H9 (cell line): ENCODE measurements at regions not wholly inside any gene's neighbourhood (a gene's known extent, or its start where the extent isn't known, plus 50 kb on each side); places are given as distances from the start of the nearest gene placed in this dataset.

Source experiments
- DNase-seq: peaks from one replicate; pipeline ENCODE4 v3.0.0-alpha.2; 2017
- H2AFZ ChIP-seq: one replicate; pipeline ENCODE4 v1.6.1; 2013; ENCODE audit warnings: mild to moderate bottlenecking, low read length, control low read depth, moderate library complexity
- H2AK5ac ChIP-seq: 2 replicates; pipeline ENCODE4 v1.6.1; 2013; ENCODE audit warnings: low read length, control low read depth, mixed read lengths; ENCODE audit not compliant: insufficient read length
- H2BK120ac ChIP-seq: one replicate; pipeline ENCODE4 v1.6.1; 2013; ENCODE audit warnings: low read depth, mild to moderate bottlenecking, low read length, control low read depth, inconsistent platforms; ENCODE audit not compliant: poor library complexity, severe bottlenecking
- H2BK12ac ChIP-seq: 2 replicates; pipeline ENCODE4 v1.6.1; 2013; ENCODE audit warnings: low read length, control low read depth, mixed read lengths, low read depth; ENCODE audit not compliant: insufficient read length
- H2BK15ac ChIP-seq: 2 replicates; pipeline ENCODE4 v1.6.1; 2013; ENCODE audit warnings: low read depth, low read length, control low read depth
- H2BK20ac ChIP-seq: one replicate; pipeline ENCODE4 v1.6.1; 2013; ENCODE audit warnings: low read depth, mild to moderate bottlenecking, low read length, control low read depth, inconsistent platforms; ENCODE audit not compliant: poor library complexity, severe bottlenecking
- H2BK5ac ChIP-seq: 2 replicates; pipeline ENCODE4 v1.6.1; 2013; ENCODE audit warnings: low read length, control low read depth, mixed read lengths; ENCODE audit not compliant: insufficient read length
- H3K14ac ChIP-seq: 2 replicates; pipeline ENCODE4 v1.6.1; 2013; ENCODE audit warnings: low read length, control low read depth; ENCODE audit not compliant: insufficient read depth
- H3K18ac ChIP-seq: 2 replicates; pipeline ENCODE4 v1.6.1; 2013; ENCODE audit warnings: low read depth, mild to moderate bottlenecking, mixed read lengths, low read length, control low read depth; ENCODE audit not compliant: insufficient read length
- H3K23ac ChIP-seq: 2 replicates; pipeline ENCODE4 v1.6.1; 2013; ENCODE audit warnings: low read length, control low read depth, mixed read lengths, low read depth; ENCODE audit not compliant: insufficient read length
- H3K23me2 ChIP-seq: 2 replicates; pipeline ENCODE4 v1.6.1; 2013; ENCODE audit warnings: low read depth, mild to moderate bottlenecking, mixed read lengths, low read length, control low read depth; ENCODE audit not compliant: insufficient read length, poor library complexity, severe bottlenecking
- H3K27ac ChIP-seq: 2 replicates; pipeline ENCODE4 v1.5.1; 2013; ENCODE audit warnings: low read length, control low read depth, mixed read lengths, low read depth; ENCODE audit not compliant: insufficient read length
- H3K27me3 ChIP-seq: 2 replicates; pipeline ENCODE4 v1.6.1; 2013; ENCODE audit warnings: low read length, control low read depth, inconsistent platforms; ENCODE audit not compliant: insufficient read depth
- H3K4ac ChIP-seq: 2 replicates; pipeline ENCODE4 v1.6.1; 2013; ENCODE audit warnings: low read depth, mild to moderate bottlenecking, control low read depth, inconsistent platforms, low read length, moderate library complexity
- H3K4me1 ChIP-seq: 2 replicates; pipeline ENCODE4 v1.6.1; 2013; ENCODE audit warnings: low read length, control low read depth, inconsistent platforms; ENCODE audit not compliant: insufficient read depth
- H3K4me2 ChIP-seq: 2 replicates; pipeline ENCODE4 v1.6.1; 2013; ENCODE audit warnings: low read length, control low read depth, mixed read lengths; ENCODE audit not compliant: insufficient read length, insufficient read depth
- H3K56ac ChIP-seq: 2 replicates; pipeline ENCODE4 v1.6.1; 2013; ENCODE audit warnings: low read depth, mild to moderate bottlenecking, mixed read lengths, low read length, control low read depth; ENCODE audit not compliant: insufficient read length
- H3K79me1 ChIP-seq: 2 replicates; pipeline ENCODE4 v1.6.1; 2013; ENCODE audit warnings: low read depth, mild to moderate bottlenecking, moderate library complexity, low read length, control low read depth, inconsistent platforms; ENCODE audit not compliant: insufficient read depth, poor library complexity, severe bottlenecking
- H3K79me2 ChIP-seq: 2 replicates; pipeline ENCODE4 v1.6.1; 2013; ENCODE audit warnings: low read length, control low read depth, inconsistent platforms; ENCODE audit not compliant: insufficient read depth
- H3K9ac ChIP-seq: 2 replicates; pipeline ENCODE4 v1.6.1; 2013; ENCODE audit warnings: low read length, control low read depth, mixed read lengths; ENCODE audit not compliant: insufficient read length; ENCODE audit errors: extremely low read depth
- H3K9me3 ChIP-seq: one replicate; pipeline ENCODE4 v1.6.1; 2013; ENCODE audit warnings: low read depth, low read length, inconsistent platforms; ENCODE audit not compliant: control insufficient read depth
- H3T11ph ChIP-seq: one replicate; pipeline ENCODE4 v1.6.1; 2013; ENCODE audit warnings: mild to moderate bottlenecking, low read length, control low read depth, inconsistent platforms
- H4K20me1 ChIP-seq: one replicate; pipeline ENCODE4 v1.6.1; 2013; ENCODE audit not compliant: control insufficient read depth, insufficient read length, insufficient read depth
- H4K5ac ChIP-seq: 2 replicates; pipeline ENCODE4 v1.6.1; 2013; ENCODE audit warnings: low read depth, mild to moderate bottlenecking, mixed read lengths, low read length, control low read depth; ENCODE audit not compliant: insufficient read length
- H4K8ac ChIP-seq: replicated peaks from 2 replicates; pipeline ENCODE4 v1.6.1; 2013; ENCODE audit warnings: low read length, control low read depth, mixed read lengths, low read depth; ENCODE audit not compliant: insufficient read length
- H4K91ac ChIP-seq: 2 replicates; pipeline ENCODE4 v1.6.1; 2013; ENCODE audit warnings: low read depth, mild to moderate bottlenecking, moderate library complexity, mixed read lengths, low read length, control low read depth; ENCODE audit not compliant: insufficient read length
- H3K27ac Mint-ChIP-seq, 3 experiments: 2 replicates in 2 of 3; 3 replicates in 1 of 3; pipeline ENCODE4 v1.8.0; 2020 to 2021; ENCODE audit warnings: mixed read lengths in 3 of 3, mild to moderate bottlenecking in 1 of 3, moderate library complexity in 1 of 3
- H3K27me3 Mint-ChIP-seq: 2 replicates; pipeline ENCODE4 v1.8.0; 2021; ENCODE audit warnings: low read depth, mild to moderate bottlenecking, moderate library complexity, mixed read lengths
- H3K36me3 Mint-ChIP-seq, 3 experiments: 2 replicates in 2 of 3; 3 replicates in 1 of 3; pipeline ENCODE4 v1.8.0; 2020 to 2021; ENCODE audit warnings: low read depth in 3 of 3, mixed read lengths in 3 of 3; ENCODE audit not compliant: insufficient read depth in 1 of 3
- H3K4me1 Mint-ChIP-seq, 2 experiments: 2 replicates each; pipeline ENCODE4 v1.8.0; 2020; ENCODE audit warnings: mixed read lengths in 2 of 2
- H3K4me3 Mint-ChIP-seq, 2 experiments: 2 replicates in 1 of 2; 3 replicates in 1 of 2; pipeline ENCODE4 v1.8.0; 2020 to 2021; ENCODE audit warnings: mild to moderate bottlenecking in 2 of 2, mixed read lengths in 2 of 2, moderate library complexity in 1 of 2
- H3K9me3 Mint-ChIP-seq, 2 experiments: 2 replicates in 1 of 2; 3 replicates in 1 of 2; pipeline ENCODE4 v1.8.0; 2020; ENCODE audit warnings: mild to moderate bottlenecking in 2 of 2, mixed read lengths in 2 of 2, moderate library complexity in 1 of 2
- WGBS: extraction: QIAGEN DNeasy Blood & Tissue Kit; methylation state at CpG from one replicate; pipeline ENCODE4 v1.1.7; 2013; ENCODE audit warnings: missing lambda C conversion rate, low lambda C conversion rate, mixed read lengths; ENCODE audit not compliant: insufficient read length; ENCODE audit errors: extremely low coverage; 5-methylcytosine and 5-hydroxymethylcytosine counted together
- TF ChIP-seq, protein P1 (sequence below): fragments of 200-600 bp; sonication (generic); conservative IDR thresholded peaks from 3 replicates; pipeline ENCODE4 v1.8.0; 2021; ENCODE audit warnings: antibody characterized with exemption, mild to moderate bottlenecking

DNA sequence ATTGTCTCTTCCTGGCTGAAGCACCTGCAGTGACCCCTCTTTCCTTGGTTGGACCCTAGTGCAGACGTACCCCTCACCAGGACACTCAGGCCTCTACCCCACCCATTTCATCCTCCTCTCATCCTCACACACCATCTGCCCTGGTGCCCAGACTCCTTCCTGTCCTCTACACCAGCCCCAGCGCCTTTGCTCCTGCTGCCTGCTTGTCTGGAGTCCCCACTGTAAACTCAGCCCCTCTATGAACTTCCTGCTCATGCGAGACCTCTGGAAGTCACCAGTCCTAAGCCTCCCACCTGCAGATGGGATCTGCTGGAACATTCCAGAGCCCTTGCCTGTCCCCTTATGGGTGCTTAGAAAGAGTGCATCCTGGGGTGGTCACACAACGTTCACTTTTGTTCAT lies 242.5 kb downstream of the ADGRD1 start:
- no peak overlapping the region for H3K18ac ChIP-seq
- H2AK5ac ChIP-seq = no peak overlapping the region
- no peaks in the 10 kb centered on the region for H3K23me2 ChIP-seq
- DNase-seq = peak; percentile 23
- H2BK120ac ChIP-seq = no peak overlapping the region
- H2BK5ac ChIP-seq = no peak overlapping the region
- WGBS = no CpG with 5 or more reads among the region's 4 CpGs
- H3K27me3 Mint-ChIP-seq = peaks cover 39% of the 10 kb centered on the region
- no peak overlapping the region for H3K4me2 ChIP-seq
- TF ChIP-seq, protein P1, sequence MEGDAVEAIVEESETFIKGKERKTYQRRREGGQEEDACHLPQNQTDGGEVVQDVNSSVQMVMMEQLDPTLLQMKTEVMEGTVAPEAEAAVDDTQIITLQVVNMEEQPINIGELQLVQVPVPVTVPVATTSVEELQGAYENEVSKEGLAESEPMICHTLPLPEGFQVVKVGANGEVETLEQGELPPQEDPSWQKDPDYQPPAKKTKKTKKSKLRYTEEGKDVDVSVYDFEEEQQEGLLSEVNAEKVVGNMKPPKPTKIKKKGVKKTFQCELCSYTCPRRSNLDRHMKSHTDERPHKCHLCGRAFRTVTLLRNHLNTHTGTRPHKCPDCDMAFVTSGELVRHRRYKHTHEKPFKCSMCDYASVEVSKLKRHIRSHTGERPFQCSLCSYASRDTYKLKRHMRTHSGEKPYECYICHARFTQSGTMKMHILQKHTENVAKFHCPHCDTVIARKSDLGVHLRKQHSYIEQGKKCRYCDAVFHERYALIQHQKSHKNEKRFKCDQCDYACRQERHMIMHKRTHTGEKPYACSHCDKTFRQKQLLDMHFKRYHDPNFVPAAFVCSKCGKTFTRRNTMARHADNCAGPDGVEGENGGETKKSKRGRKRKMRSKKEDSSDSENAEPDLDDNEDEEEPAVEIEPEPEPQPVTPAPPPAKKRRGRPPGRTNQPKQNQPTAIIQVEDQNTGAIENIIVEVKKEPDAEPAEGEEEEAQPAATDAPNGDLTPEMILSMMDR = no peak
- H3K27ac Mint-ChIP-seq = peak overlapping the region in 2 of 3 experiments; percentile 27 to 55; a peak in 1 of 7 replicates
- no peak overlapping the region for H2BK12ac ChIP-seq
- H3K27ac ChIP-seq = no peak overlapping the region
- no peak overlapping the region for H3K56ac ChIP-seq
- H3K36me3 Mint-ChIP-seq = no peaks in the 10 kb centered on the region; a peak in 2 of 7 replicates
- no peak overlapping the region for H4K5ac ChIP-seq
- H2BK15ac ChIP-seq = no peak overlapping the region
- H4K8ac ChIP-seq = no peak overlapping the region
- H3T11ph ChIP-seq = no peak overlapping the region
- H4K20me1 ChIP-seq = no peaks in the 10 kb centered on the region
- no peak overlapping the region for H2BK20ac ChIP-seq
- H3K4me1 ChIP-seq = no peaks in the 10 kb centered on the region
- no peak overlapping the region for H3K9ac ChIP-seq
- no peaks in the 10 kb centered on the region for H3K9me3 ChIP-seq
- no peak overlapping the region for H3K23ac ChIP-seq
- no peaks in the 10 kb centered on the region for H3K27me3 ChIP-seq
- H3K4me1 Mint-ChIP-seq = no peaks in the 10 kb centered on the region
- no peak overlapping the region for H4K91ac ChIP-seq
- H3K79me2 ChIP-seq = no peaks in the 10 kb centered on the region
- no peak overlapping the region for H3K4me3 Mint-ChIP-seq
- no peaks in the 10 kb centered on the region for H3K79me1 ChIP-seq
- peaks cover 0 to 5% of the 10 kb centered on the region in 2 experiments; a peak in 3 of 5 replicates for H3K9me3 Mint-ChIP-seq
- H3K14ac ChIP-seq = no peak overlapping the region
- no peak overlapping the region for H3K4ac ChIP-seq
- H2AFZ ChIP-seq = no peak overlapping the region
